ENCODE measurements at regions not wholly inside any gene's neighbourhood (a gene's known extent, or its start where the extent isn't known, plus 50 kb on each side); places are given as distances from the start of the nearest gene placed in this dataset.

DNA sequence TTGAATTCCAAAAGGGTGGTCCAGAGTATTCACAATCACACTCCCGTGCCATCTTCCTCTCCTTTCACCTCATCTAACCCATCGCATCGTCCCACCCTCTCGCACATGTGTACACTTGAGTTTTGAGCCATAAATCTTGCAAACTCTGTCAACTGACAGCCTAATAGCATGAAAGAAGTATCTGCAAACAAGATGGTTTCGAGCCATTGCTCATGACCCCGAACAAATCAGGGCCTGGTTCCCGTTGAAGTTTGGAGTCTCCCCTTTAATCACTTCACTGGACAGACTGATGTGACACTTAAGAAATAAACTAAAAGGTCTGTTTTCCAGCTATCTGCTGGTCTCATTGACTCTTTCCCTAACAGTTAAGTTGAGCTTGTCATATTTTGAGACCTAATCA, 223.6 kb upstream of the SOX5 start:
- intact Hi-C loops (cut with micrococcal nuclease; ENCODE audit: unreplicated experiment) (no loop called here), in situ Hi-C loops (cut with HindIII; ENCODE audit: extremely low pct_ligation_motif_present, low pct_unique_long_range_greater_than_20kb) (no loop called here)
- Histone ChIP-seq H3K4me2 (ENCODE audit: low read depth, low read length) (no peak overlapping the region), H3K27ac (ENCODE audit: extremely low read length, insufficient read depth, low read length) (no peak overlapping the region), H3K4me1 (ENCODE audit: insufficient read depth, low read length) (no peaks in the 10 kb centered on the region), H3K27me3 (ENCODE audit: control insufficient read depth in 1 of 2, insufficient read depth in 2 of 2, low read length in 2 of 2) (no peaks in the 10 kb centered on the region), H3K9me3 (ENCODE audit: low read length) (no peaks in the 10 kb centered on the region), H4K20me1 (ENCODE audit: insufficient read depth, low read length) (no peaks in the 10 kb centered on the region), H3K79me2 (ENCODE audit: insufficient read depth, low read length) (no peaks in the 10 kb centered on the region), H3K9ac (ENCODE audit: insufficient read depth, low read depth, low read length) (no peak overlapping the region), H3K36me3 (replicated peaks in 1 of 2; ENCODE audit: control insufficient read depth in 1 of 2, insufficient read depth in 2 of 2, low read length in 2 of 2) (no peaks in the 10 kb centered on the region), H3K4me3 (replicated peaks in 1 of 3; ENCODE audit: insufficient read depth in 1 of 3, low read depth in 2 of 3, low read length in 3 of 3) (no peak overlapping the region), H2AFZ (ENCODE audit: low read length) (no peak overlapping the region)
- ATAC-seq (no peak), DNase-seq (ENCODE audit: low spot score) (no peak), FAIRE-seq (no peak)
- BruUV-seq (replicated peaks): no TSS peak
- no peak for TF ChIP-seq ZNF644 (CRISPR knock-in tag; IDR thresholded peaks at IDR 0.05; ENCODE audit: low read depth)
- TF ChIP-seq CEBPZ (IDR thresholded peaks at IDR 0.05; ENCODE audit: low read length): no peak
- no peak for TF ChIP-seq ZNF329 (CRISPR knock-in tag; IDR thresholded peaks at IDR 0.05; ENCODE audit: low read depth)
- POLR2A ChIA-PET: no interaction called here
- 42% methylated on average over 7 of the region's 7 CpGs for whole genome bisulfite sequencing (ENCODE audit: low lambda C conversion rate)
- CTCF ChIA-PET (ENCODE audit: low intra/inter-chr PET ratio, low total read pairs): no interaction called here

GRCh38 chr12:24172773-24173066, 223.2 kb upstream of the SOX5 start:
- Histone ChIP-seq H3K27ac (ENCODE audit: extremely low read length, insufficient read depth, low read length) (no peak overlapping the region), H3K9ac (ENCODE audit: insufficient read depth, low read depth, low read length) (no peak overlapping the region), H3K79me2 (ENCODE audit: insufficient read depth, low read length) (no peaks in the 10 kb centered on the region), H3K36me3 (replicated peaks in 1 of 2; ENCODE audit: control insufficient read depth in 1 of 2, insufficient read depth in 2 of 2, low read length in 2 of 2) (no peaks in the 10 kb centered on the region), H3K27me3 (ENCODE audit: control insufficient read depth in 1 of 2, insufficient read depth in 2 of 2, low read length in 2 of 2) (no peaks in the 10 kb centered on the region), H3K9me3 (ENCODE audit: low read length) (no peaks in the 10 kb centered on the region), H4K20me1 (ENCODE audit: insufficient read depth, low read length) (no peaks in the 10 kb centered on the region), H3K4me1 (ENCODE audit: insufficient read depth, low read length) (no peaks in the 10 kb centered on the region), H3K4me2 (ENCODE audit: low read depth, low read length) (no peak overlapping the region), H3K4me3 (replicated peaks in 1 of 3; ENCODE audit: insufficient read depth in 1 of 3, low read depth in 2 of 3, low read length in 3 of 3) (no peak overlapping the region), H2AFZ (ENCODE audit: low read length) (no peak overlapping the region)
- in situ Hi-C loops (cut with HindIII; ENCODE audit: extremely low pct_ligation_motif_present, low pct_unique_long_range_greater_than_20kb): no loop called here
- ATAC-seq (no peak), DNase-seq (ENCODE audit: low spot score) (no peak), FAIRE-seq (no peak)
- POLR2A ChIA-PET: no interaction called here
- TF ChIP-seq ZNF703 (CRISPR knock-in tag; IDR thresholded peaks at IDR 0.05; ENCODE audit: borderline replicate concordance) (no peak), PAWR (CRISPR knock-in tag; IDR thresholded peaks at IDR 0.05; ENCODE audit: borderline replicate concordance) (no peak), KLF6 (CRISPR knock-in tag; IDR thresholded peaks at IDR 0.05) (no peak), NKX3-1 (CRISPR knock-in tag; IDR thresholded peaks at IDR 0.05) (no peak), ELF3 (CRISPR knock-in tag; IDR thresholded peaks at IDR 0.05) (no peak)
- BruUV-seq (replicated peaks): no TSS peak
- intact Hi-C loops (cut with micrococcal nuclease; ENCODE audit: unreplicated experiment): no loop called here
- CTCF ChIA-PET (ENCODE audit: low intra/inter-chr PET ratio, low total read pairs): no interaction called here

Measured in HepG2 (cell line).